ENCODE measurements at regions not wholly inside any gene's neighbourhood (a gene's known extent, or its start where the extent isn't known, plus 50 kb on each side); places are given as distances from the start of the nearest gene placed in this dataset.
"Not testable (repeated sequence)": the region's sequence is repeated elsewhere in the genome, so short reads cannot be mapped to it uniquely, and the experiment has no call there.

- no peak for DNase-seq (ENCODE audit: low read depth in 2 of 2)
Observed at GRCh38 chr4:58063404-58064160, 953.4 kb upstream of the IGFBP7 start.

- no peak for DNase-seq (ENCODE audit: low read depth in 2 of 2)
Observed at GRCh38 chr4:58061967-58062366, 951.8 kb upstream of the IGFBP7 start.

- no peak for DNase-seq (ENCODE audit: low read depth in 2 of 2)
Observed at GRCh38 chr4:58050439-58050838, 940.3 kb upstream of the IGFBP7 start.

- DNase-seq (ENCODE audit: low read depth in 2 of 2) = no peak
Observed at GRCh38 chr4:58048491-58048890, 938.3 kb upstream of the IGFBP7 start.

- no peak for DNase-seq (ENCODE audit: low read depth in 2 of 2)
Observed at GRCh38 chr4:58042176-58042575, 932.0 kb upstream of the IGFBP7 start.

GRCh38 chr4:57993944-57994343 is 883.8 kb upstream of the IGFBP7 start:
- no peak for DNase-seq (ENCODE audit: low read depth in 2 of 2)

- DNase-seq (ENCODE audit: low read depth in 2 of 2) = no peak
Observed at GRCh38 chr4:57989430-57989829, 879.2 kb upstream of the IGFBP7 start.

GRCh38 chr4:57985161-57985560 is 875.0 kb upstream of the IGFBP7 start:
- DNase-seq (ENCODE audit: low read depth in 2 of 2) = no peak

GRCh38 chr4:57981123-57981522 is 870.9 kb upstream of the IGFBP7 start:
- no peak for DNase-seq (ENCODE audit: low read depth in 2 of 2)

GRCh38 chr4:57974821-57975220 is 864.6 kb upstream of the IGFBP7 start:
- no peak for DNase-seq (ENCODE audit: low read depth in 2 of 2)

- DNase-seq (ENCODE audit: low read depth in 2 of 2) = no peak
Observed at GRCh38 chr4:57973819-57974218, 863.6 kb upstream of the IGFBP7 start.

GRCh38 chr4:57971261-57971660 is 861.1 kb upstream of the IGFBP7 start:
- DNase-seq (ENCODE audit: low read depth in 2 of 2) = no peak

- no peak for DNase-seq (ENCODE audit: low read depth in 2 of 2)
Observed at GRCh38 chr4:57966987-57967760, 857.0 kb upstream of the IGFBP7 start.

- not testable (repeated sequence) for DNase-seq (ENCODE audit: low read depth in 2 of 2)
Observed at GRCh38 chr4:57965431-57965830, 855.2 kb upstream of the IGFBP7 start.

GRCh38 chr4:57945298-57945697 is 835.1 kb upstream of the IGFBP7 start:
- no peak for DNase-seq (ENCODE audit: low read depth in 2 of 2)

GRCh38 chr4:57943682-57944081 is 833.5 kb upstream of the IGFBP7 start:
- DNase-seq (ENCODE audit: low read depth in 2 of 2) = no peak

GRCh38 chr4:57937326-57937725 is 827.1 kb upstream of the IGFBP7 start:
- DNase-seq (ENCODE audit: low read depth in 2 of 2) = not testable (repeated sequence)

- no peak for DNase-seq (ENCODE audit: low read depth in 2 of 2)
Observed at GRCh38 chr4:57926311-57926710, 816.1 kb upstream of the IGFBP7 start.

GRCh38 chr4:57924951-57925350 is 814.8 kb upstream of the IGFBP7 start:
- no peak for DNase-seq (ENCODE audit: low read depth in 2 of 2)

- no peak for DNase-seq (ENCODE audit: low read depth in 2 of 2)
Observed at GRCh38 chr4:57916479-57916878, 806.3 kb upstream of the IGFBP7 start.

- no peak for DNase-seq (ENCODE audit: low read depth in 2 of 2)
Observed at GRCh38 chr4:57911203-57911602, 801.0 kb upstream of the IGFBP7 start.

- no peak for DNase-seq (ENCODE audit: low read depth in 2 of 2)
Observed at GRCh38 chr4:57910151-57910550, 800.0 kb upstream of the IGFBP7 start.

GRCh38 chr4:57905965-57906364 is 795.8 kb upstream of the IGFBP7 start:
- no peak for DNase-seq (ENCODE audit: low read depth in 2 of 2)
